EH (cell line): ENCODE measurements at regions not wholly inside any gene's neighbourhood (a gene's known extent, or its start where the extent isn't known, plus 50 kb on each side); places are given as distances from the start of the nearest gene placed in this dataset.
A peak's percentile ranks its signal among the peaks of the same experiment; 100 is the strongest.

ENCODE experiments used
- DNase-seq: peaks from one replicate; pipeline ENCODE4 v3.0.0-alpha.2; 2015; ENCODE audit warnings: low read depth

DNA sequence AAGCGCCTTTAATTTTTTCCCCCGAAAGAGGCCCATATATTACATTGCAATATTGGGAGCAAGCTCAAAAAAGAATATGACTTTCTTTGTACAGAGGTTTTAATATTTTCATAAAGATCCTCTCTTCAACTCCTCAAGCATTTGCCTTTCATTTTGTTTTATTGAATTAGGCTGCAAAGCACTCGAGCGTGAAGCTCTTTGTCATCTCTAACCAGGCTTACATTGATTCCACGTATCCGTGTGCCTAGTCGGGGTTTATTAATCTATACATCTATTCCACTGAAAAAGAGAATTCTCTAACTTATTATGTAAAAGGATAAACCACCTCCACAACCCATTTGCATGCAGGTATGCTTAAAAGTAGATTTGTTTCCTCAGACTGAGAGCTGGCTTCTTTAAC lies 234.8 kb upstream of the TMPO start:
- no peak for DNase-seq

DNA sequence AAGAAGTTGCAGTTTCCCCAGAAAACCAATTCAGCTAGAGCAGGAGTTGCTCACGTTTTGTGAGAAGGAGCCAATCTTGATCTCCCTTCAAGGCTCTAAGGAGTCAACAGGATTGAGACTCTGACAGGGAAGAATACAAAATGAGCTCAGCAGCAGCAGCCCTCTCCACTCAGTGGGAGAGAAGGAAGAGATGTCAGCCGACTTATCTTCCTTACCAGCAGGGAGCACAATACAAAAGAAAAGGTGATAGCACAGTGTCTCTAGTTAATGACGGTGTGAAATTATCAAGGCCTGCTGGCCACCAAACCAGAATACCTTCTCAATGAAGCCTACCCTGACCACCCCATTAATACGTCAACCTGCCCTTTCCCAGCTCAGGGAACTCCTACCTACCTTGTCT lies 223.6 kb upstream of the TMPO start:
- no peak for DNase-seq

DNA sequence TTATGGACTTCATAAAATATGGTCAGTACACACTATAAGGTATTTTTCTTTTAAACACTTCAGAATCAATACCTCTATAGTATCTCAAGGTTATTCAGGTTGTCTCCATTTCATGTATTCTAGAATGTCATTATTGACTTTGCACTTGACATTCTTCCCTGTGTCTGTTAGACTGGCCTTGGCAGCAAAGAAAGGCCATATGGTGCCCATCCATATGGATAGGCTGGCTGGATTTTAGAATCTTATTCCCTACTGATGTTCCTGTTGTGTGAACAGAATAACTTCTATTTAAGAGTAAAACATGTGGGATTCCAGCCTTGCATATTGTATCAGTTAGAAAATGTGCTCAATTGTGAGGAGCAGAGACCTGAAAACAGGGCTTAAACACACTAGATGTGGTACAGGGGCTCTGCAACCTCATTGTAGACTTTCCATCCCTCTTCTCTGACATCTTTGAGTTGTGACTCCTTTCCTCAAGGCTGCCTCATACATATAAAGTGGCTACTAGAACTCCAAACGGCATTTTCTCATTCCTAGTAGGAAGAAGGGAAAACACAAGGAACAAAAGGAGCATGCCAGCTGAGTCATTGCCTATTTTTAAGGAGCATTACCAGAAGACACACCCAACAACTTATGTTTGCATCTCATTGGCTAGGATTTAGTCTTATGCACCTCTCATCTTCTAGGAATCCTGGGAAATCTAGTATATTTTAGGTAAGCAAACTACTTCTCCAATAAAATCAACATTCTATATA lies 221.2 kb upstream of the TMPO start:
- no peak for DNase-seq

DNA sequence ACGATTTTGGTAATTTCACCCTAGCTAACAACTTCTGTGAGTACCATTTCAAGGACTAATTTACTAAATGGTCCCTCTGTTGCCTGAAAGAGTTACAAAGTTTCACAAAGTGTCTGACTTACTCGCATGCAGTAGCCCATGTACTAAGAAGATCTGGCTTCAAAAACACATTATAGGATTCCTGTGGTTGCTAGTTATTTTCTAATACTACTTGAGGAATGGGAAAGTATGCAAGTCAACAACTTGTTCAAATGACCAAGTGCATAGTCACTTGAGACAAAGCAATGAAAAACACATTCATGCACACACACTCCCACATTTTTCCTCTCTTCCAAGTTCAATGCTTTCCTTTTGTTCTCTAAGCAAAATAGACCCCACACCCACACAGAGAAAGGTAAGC lies 219.7 kb upstream of the TMPO start:
- DNase-seq = peak; percentile 25

DNA sequence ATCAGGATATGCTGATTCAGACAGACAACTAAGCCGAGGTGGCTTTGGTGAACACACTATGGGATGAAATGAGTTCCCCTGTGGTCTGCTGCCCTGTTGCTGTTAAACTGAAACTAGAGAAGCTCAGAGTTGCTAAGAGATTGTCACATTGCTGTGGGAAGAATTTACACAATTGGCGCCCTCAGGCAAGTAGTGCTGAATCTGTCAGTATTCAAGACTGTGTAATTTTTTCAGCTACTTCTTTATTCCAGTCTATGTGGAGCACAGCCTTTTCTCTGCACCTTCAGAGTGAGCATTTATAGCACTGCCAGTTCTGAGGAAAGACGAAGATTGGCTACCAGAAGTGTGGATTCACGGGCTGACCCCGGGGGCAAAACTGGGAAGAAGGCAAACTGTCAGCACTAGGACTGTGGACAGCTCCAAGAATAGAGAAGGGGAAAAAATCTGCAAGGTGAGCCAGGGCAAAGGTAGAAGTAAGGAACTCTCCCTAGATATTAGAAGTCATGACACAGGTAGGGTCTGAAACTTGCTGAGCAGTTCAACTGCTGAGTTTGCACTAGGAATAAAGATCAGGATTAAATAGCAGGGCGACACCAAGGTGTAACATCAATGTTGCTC lies 218.8 kb upstream of the TMPO start:
- DNase-seq = peak; percentile 1

DNA sequence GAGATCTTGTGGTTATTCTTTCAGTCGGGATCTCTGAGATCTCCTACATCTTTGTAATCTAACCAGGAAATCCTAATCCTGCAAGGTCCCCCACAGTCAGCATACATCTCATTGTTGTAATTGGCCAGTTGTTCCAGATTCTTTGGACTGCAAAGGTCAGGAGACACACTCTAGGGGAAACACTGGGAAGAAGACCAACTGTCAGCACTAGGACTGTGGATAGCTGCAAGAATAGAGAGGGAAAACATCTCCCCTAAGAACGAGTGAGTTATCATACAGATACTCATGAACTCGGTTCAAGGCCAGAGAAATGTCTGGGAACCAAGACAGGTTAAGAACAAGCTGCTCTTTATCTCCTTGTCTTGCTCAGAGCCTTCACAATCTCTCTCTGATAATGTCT lies 217.9 kb upstream of the TMPO start:
- DNase-seq = no peak

DNA sequence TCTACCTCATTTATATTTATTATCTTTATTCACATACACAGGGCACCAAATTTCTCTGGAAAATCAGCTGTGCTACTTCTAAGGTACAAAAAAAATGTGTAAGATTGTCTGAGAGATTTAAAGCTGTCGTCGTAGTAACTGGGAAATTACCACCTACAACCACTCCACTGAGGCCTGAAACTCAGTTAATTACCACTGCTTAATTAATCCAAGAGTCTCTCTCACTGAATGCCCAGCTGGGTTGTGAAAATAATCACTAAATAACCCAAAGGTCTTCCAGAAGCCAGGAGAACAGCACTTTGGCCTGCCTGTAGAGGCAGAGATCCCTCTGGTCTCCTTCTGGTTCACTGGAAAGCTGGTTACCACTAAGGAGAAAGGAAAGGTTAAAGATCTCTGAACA lies 207.2 kb upstream of the TMPO start:
- DNase-seq = no peak

DNA sequence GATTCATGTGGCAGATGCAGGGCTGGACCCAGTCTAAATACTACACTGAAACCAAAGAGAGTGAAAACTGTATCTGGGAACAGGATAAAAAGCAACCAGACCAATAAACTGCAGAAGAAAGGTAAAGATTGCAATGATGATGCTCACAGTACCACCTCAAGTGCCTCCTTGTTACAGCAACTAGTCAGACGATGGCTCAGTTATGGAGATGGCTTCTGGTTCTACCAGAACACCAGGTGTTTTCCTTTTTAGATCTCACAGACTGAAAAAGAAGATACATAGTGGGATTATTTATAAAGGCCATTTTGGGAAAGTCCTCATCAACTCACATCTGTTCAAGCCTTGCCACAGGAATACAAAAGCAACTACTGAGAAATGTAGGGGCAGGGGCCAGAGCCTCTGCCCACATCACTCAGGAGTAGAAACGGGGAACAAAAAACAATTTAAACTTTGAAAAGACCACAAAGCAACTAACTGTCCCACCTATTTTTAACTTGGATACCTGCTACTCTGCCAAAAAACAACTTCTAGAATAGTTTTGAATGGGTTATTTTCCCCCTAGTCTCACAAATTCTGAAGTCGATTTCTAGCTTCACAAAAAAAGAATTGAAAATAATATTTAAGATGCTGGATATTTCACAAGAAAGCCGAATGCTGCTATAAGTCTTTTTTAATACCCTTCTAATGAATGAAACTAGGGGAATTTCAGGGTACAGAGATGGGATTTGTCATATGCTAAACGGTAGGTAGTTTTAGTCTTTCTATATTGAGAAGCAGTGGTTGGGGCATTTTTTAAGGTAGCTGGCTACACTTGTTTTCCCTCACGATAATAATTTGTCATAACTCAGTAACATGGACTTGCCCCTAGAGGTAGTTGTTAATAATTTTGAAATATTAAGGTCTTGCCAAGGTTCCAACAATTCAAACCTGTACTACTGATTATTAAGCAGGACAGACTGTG lies 197.2 kb upstream of the TMPO start:
- DNase-seq = no peak

DNA sequence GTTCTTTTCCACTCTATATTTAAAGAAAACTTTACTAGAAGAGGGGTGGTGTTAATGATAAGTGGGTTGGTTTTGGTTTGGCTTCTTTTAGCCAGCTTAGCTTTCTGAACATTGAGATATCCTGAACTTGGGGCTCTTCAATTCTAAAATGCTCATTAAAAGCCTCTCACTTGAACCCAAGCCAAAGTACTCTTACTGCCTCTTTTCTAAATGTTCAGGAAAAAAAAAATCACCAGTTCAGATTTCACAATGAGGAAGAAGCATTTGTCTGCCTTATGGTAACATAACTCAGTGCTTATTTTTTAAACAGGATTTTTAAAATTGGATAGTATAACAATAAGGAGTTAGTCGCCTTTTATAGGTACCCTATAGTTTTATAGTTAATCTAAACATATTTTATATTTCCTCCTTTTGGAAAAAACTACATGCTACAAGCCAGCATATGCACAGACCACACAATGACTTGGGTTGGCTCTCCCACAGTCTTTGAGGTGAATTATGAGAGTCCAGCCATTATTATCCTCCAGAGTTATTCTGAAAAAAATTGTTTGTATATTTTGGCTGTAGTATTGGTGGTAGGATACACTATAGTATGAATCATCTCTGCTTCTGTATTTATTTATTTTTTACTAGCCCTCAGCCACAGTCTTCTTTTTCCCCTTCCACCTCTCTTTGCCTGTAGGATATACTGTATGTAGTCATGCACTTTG lies 195.5 kb upstream of the TMPO start:
- DNase-seq = peak; percentile 1

DNA sequence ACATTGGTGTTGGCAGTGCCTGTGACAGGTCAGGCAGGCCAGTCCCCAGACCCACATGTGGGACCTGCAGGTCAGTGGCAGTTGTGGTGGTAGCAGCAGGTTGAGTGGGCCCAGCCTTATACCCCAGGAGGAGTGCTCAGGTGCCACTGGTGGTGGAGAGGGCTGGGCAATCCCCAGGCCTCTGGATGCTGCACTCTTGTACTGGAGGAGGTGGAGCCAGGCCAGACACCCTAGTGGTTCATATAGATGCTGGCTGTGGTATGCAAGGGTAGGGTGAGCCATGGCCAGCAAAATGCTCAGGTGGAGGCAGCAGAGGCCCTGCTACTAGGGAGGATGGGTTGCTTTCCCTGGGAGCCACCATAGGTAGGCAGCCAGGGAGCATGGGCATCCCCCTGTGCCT lies 190.4 kb upstream of the TMPO start:
- no peak for DNase-seq

DNA sequence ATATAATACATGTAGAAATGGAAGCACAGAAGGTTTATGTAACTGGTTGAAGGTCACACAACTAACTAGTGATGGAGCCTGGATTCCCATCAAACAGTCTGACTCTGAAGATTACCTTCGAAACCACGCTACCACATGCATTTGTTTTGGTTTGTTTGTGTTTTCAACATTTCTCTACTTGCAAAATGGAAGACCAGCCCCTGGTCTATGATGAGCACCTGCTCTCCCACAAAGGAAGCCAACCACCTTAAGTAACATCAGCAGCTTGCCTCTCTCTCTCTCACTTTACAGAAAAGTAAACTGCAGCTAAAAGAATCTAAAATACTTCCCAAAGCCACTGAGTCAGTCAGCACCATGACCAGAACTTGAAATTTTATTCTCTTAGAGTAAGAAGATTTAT lies 186.9 kb upstream of the TMPO start:
- no peak for DNase-seq

DNA sequence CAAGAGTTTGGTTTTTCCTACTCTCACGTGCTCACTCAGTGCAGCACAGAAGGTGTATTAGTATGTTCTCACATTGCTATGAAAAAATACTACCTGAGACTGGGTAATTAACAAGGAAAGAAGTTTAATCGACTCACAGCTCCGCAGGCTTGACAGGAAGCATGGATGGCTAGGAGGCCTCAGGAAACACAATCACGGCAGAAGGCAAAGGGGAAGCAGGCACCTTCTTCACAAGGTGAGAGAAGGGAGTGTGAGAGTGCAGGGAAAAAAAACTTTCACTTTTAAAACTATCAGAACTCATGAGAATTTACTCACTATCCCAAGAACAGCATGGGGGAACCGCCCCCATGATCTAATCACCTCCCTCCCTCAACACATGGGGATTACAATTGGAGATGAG lies 185.8 kb upstream of the TMPO start:
- no peak for DNase-seq

DNA sequence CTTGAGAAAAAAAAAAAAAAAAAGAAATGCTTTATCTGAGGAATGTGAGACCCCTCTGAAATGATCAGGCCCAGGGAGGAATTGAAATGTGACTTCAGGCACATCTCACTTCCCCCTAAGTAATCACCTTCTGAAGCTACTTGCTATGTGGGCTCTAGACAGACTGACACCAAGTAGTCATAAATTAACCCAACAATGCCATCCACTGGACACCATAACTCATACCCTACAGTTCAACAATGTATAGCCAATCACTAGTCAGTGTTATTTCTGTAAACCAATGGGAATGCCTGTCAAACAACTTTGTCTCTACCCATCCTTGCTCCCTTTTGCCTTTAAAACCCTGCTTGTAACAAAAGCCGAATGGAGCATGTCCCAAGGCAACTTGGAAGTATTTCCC lies 182.7 kb upstream of the TMPO start:
- DNase-seq = no peak

DNA sequence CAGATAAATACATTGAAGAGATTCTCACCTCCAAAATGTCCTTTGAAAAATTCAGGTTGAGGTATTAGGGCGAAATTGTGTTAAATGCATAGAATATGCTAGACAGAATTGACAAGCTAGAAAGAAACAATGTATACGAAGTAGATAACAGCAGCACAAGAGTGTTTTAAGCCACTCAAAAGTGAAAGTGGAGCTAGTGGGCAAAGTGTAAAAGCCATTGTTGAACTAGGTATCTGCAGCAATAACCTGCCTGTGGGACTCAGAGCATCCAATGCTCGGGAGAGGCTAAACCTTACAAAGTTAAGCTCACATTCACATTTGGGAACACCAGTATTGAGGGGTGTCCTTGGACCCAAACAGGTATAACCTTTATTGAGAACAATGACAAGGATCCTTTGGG lies 180.6 kb upstream of the TMPO start:
- DNase-seq = no peak

DNA sequence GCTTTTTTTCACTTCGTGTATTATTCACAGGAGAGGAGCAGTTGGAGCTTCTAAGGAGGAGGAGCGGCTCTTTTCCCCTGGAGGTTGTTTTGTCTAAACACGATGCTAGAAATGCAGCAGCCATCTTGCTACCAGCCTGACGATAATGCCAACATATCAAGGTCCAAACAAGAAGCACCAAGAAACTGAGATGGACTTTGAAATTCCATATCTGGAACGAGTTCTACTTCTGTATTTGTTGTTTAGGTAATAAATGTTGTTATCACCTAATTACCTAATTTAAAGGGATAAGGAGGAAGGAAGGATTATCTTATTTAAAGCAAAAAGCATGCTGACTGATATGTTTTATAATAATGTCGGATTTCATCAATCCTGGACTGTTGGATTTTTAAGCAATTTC lies 174.4 kb upstream of the TMPO start:
- DNase-seq = no peak

DNA sequence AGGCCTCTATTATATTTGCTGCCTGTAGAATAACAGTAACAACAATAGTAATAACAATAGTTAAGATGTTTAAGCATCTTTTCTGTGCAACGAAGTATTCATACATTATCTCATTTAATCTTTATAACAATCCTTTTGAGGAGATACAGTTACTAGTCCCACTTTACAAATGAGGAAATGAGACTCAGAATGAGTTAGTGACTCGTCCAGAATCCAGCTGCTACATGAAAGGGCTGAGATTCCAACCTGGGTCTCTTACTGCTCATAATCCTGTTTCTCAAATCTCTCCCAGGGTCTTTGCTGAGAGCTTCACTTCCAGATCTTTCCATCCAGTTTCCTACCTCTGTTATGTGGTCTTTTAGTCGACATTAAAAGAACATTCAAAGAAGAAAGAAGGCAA lies 173.7 kb upstream of the TMPO start:
- DNase-seq = no peak

DNA sequence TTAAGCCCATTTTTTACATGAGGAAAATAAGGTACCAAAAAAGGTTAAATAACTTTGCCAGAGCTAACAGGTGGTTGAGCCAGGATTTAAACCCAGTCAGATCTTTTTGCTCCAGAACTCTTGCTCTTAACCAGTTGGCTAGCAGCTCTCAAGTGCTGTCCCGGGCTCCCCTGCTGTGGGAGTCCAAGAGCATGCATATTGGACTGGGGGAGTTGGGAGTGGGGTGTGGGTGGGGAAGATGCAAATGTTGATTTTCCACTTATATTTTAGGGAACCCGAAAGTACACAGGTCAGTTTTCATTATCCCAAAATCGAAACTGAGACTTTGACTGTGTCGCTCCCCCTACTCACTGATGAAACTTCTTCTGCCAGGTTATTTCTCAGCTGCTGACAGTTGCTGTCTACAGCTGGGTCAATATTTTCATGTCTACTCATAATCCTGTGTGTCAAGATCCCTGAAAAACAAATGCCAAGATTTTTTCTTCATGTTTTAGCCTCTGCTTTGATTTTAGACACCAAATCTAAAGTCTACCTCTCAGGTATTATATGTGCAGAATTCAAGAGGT lies 172.3 kb upstream of the TMPO start:
- DNase-seq = no peak

DNA sequence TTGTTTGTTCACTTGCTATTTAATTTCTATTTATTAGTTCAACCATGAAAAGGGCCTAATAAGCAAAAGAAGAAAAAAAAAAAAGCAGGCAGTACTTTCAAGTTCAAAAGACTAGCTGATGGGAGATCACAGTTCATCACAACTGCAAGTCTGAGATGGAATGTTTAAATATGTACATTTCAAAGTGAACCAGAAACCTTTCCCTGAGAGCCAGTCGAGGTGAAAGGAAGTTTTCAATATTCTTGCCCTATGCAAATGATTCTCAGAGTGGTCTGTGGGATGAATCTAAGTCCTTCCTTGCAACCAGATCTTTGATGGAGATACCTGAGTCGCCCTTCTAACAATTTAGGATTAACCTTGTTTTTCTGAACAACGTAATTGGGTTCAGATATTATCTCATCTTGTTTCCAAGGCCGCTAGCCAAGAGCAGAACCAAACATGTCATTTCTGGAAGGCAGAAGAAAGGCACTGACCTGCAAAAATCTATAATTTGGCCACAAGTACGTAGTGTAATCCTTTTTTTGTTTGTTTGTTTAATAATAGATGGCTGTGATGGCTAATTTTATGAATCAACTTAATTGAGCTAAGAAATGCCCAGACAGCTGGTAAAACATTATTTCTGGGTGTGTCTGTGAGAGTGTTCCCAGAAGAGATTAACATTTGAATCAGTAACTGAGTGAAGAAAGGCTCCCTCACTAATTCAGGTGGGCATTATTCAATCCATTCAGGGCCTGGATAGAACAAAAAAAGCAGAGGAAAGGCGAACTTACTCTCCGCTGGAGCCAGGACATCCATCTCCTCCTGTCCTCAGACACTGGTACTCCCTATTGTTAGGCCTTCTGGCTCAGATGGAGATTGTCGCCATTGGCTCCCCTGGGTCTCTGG lies 171.1 kb upstream of the TMPO start:
- DNase-seq = no peak

DNA sequence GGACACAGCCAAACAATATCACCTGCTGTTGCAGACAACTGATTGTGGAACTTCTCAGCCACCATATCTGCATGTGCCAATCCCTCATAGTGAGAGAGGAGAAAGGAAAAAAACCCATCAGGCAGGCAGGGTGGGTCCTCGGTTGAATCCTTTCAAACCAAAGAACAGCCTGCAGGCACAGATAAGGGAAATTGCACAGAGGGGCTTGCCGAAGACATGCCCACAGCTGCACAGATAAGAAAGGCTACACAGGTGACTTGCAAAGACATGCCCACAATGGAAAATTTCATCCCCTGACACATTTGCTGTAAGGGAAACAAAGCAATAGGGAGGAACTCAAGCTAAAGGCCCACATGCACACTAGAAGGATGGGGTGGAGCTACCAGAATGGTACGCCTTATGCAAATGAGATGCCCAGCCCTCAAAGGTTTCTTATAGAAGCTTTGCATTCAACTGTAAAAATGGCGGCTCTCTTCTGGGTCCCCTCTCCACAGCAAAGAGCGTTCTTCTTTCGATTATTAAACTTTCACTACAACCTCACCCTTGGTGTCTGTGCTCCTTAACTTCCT lies 170.0 kb upstream of the TMPO start:
- no peak for DNase-seq

DNA sequence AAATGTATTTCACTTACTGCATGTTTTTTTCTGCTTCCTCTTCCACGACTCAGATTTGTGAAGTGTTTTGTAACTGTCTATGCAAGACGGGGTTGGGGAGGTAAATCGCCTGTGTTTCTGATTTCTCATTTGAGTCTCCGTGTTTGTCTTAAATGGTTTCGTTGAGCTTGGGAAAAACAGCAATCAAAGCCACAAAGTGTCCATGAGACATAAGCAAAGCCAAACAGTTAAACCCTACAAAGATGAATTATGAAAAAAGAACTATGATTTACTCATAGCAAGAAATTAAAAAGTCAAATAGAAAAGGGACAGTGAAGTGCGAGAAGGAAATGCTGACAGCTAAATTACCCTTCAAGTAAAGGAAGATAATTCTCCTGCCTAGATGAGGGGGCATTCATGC lies 164.3 kb upstream of the TMPO start:
- DNase-seq = no peak

DNA sequence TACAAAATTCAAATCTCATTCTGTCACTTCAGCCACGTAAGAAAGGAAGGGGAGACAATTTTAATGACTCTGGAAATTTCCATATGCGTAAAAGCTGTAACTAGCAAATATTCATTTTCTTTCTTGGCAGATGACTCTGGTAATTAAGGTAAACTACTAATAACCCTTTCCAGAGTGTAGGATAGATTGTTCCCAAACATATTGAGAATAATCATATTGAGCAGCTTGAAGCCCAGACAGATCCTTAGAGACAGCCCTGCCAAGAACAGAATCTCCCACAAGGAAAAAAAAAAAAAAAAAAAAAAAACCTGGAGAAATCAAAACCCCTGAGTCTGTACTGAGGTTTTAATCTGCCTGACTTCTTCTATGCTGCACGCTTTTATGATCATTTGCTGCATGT lies 163.6 kb upstream of the TMPO start:
- no peak for DNase-seq
